ENCODE measurements at regions not wholly inside any gene's neighbourhood (a gene's known extent, or its start where the extent isn't known, plus 50 kb on each side); places are given as distances from the start of the nearest gene placed in this dataset.
"Not testable (repeated sequence)": the region's sequence is repeated elsewhere in the genome, so short reads cannot be mapped to it uniquely, and the experiment has no call there.

DNA sequence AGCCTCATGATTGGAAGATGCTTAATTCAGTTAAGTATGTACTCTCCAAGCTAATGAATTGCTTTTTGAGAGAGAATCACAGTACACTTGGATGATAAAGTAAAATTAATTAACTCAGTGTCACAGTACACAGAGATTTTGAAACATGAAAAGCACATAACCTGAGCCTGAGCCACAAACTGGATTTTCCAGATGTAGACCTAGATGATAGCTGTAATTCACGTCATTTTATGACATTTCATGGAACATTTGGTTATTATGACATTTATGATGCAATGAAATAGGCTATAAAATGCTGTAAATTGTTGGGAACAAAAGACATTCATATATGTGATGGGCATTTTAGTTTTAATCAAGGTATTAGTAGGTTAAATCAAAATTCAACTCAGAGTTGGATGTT is 983.7 kb downstream of the STPG2 start:
- DNase-seq (ENCODE audit: low read depth, low spot score), result no peak

DNA sequence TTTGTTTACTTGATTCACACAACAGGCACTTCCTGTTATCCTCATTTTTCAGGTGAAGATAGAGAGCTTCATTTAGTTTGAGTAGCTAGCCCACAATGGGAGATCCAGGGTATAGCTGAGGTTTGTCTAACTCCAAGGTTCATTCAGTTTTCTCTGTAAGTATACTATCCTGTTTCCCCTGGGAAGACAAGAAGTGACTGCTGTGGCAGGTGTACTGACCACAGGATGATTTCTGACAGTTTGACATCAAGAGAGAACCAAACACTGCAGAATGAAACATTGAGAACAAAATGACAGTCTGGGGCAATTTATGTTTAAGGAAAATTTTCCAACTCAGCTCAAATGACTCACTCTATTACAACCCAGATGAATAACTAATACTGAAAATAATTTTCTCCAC is 958.0 kb downstream of the STPG2 start:
- DNase-seq (ENCODE audit: low read depth, low spot score), result no peak

DNA sequence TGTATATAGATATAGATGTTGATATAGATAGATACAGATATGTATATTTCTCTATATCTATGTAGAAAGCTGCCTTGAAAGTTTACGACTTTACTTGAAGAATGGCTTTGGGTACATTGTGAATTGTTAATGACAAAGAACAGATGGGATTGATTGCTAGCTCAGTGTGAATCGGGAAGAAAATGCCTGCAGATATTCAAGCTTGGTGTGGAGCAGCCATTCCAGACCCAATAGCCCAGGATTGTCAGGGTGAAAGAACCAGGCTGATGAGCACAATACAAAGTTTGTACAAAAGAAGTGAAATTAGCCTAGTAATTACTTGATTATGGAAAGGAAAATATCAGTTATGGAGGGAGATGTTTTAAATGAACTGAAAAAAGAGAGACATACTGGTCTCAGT is 946.2 kb downstream of the STPG2 start:
- no peak for DNase-seq (ENCODE audit: low read depth, low spot score)

DNA sequence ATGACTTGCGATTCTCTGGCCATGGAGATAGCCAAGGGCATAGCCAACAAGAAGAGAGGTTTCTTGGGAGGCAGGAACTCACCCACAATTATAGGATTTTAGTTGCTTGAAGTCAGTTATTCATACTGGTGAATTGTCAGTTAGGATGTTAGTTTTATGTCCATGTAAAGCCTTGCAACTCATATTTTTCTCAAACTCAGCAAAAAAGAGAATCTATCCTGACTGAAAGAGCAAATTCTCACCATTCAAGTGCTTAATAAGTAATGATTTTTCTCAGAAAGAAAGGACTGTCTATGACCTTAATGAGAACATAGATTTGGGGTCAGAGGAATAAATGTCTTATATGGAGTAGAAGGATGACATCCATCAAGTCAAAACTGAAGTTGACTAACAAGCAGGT is 934.5 kb downstream of the STPG2 start:
- no peak for DNase-seq (ENCODE audit: low read depth, low spot score)

- no peak for DNase-seq (ENCODE audit: low read depth, low spot score)
These were observed 927.8 kb downstream of the STPG2 start for GRCh38 chr4:97215409-97215941.

DNA sequence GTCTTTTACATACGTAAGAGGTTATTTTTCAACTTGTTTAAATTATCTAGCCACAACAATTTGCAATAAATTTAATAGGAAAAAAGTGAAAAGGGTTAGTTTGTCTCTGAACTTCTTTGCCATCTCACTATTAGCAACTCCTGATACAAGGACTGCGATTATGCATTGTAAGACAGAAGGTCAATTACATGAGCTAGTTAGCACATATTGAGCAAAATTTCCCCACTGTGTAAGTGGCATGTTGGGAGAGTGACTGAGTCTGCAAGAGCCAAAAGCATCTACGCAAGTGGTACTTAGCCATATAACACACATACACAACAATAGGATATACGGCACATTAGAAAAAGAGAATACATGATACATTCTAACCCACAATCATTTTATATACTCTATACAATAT is 927.2 kb downstream of the STPG2 start:
- no peak for DNase-seq (ENCODE audit: low read depth, low spot score)

DNA sequence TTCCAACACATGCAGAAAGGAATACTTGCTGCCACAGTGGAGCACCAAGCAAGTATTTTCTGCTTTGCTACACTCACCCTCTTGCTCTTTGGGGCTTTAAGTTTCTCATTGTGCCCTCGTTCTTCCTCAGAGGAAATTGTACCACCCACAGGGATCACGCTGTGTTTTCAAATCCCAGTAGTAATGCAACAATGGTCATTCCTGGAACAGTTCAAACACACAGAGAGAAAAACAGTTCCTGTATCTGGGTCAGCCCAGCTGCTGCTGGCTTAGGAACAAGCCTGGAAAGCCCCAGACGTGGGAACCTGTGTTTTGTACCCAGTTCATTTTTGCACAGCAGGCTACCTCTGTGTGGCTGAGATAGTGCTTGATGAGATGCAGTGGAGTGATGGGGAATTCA is 907.8 kb downstream of the STPG2 start:
- DNase-seq (ENCODE audit: low read depth, low spot score), result peak; percentile 12

DNA sequence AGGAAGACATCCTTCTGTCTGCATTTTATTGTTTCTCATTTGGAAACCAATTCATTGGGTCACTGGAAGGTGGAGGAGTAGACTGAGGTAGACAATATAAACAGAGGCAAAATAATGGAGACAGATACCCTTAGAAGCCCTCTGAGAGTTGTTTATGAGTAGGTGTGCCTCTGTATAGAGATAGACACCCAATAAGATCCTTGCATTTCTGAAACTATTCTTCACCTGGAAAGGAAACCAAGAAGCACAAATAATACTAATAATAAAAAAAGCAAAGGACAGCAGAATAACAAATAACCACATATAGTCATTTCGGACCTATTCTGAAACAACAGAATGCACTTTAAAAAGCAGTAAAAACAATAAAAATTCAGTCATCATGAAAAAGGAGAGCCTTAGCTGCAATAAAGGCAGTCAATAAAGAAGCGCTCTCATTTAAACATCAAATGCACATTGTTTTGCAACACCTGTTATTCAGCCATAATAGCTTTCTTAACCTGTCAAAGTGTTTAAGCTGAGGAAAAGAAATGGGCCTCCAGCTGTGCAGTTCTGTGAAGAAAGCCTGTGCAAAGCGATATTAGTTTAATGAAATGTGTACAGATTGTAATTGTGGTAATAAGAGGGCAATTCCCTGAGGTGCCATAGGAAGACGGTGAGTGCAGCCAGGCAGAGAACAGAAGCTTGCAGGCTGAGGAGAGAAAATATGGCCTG is 904.2 kb downstream of the STPG2 start:
- no peak for DNase-seq (ENCODE audit: low read depth, low spot score)

- DNase-seq (ENCODE audit: low read depth, low spot score), result no peak
These were observed 903.6 kb downstream of the STPG2 start for GRCh38 chr4:97239667-97239997.

- DNase-seq (ENCODE audit: low read depth, low spot score), result no peak
These were observed 890.6 kb downstream of the STPG2 start for GRCh38 chr4:97252615-97253154.

DNA sequence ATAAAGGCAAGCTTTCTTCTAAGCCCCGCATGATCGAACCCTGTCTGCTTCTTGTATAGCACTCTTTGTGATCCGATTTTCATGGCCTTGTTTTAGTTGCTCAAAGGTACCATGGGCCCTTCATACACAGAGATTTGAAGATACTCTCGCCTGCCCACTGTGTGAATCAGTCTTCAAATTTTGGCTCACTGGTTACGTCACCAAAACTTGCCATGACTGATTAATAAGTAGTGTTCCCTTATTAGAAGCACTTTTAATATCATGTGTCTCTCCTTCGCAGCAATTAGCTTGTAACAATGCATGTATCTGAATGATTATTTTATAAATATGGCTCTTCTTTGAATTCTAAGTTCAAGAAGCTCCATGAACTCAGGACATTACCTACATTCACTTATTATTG is 880.5 kb downstream of the STPG2 start:
- DNase-seq (ENCODE audit: low read depth, low spot score), result no peak

GRCh38 chr4:97270051-97270450 is 873.2 kb downstream of the STPG2 start:
- no peak for DNase-seq (ENCODE audit: low read depth, low spot score)

- no peak for DNase-seq (ENCODE audit: low read depth, low spot score)
These were observed 863.9 kb downstream of the STPG2 start for GRCh38 chr4:97279391-97279790.

- DNase-seq (ENCODE audit: low read depth, low spot score), result no peak
These were observed 842.7 kb downstream of the STPG2 start for GRCh38 chr4:97300561-97300960.

- no peak for DNase-seq (ENCODE audit: low read depth, low spot score)
These were observed 837.9 kb downstream of the STPG2 start for GRCh38 chr4:97305351-97305750.

DNA sequence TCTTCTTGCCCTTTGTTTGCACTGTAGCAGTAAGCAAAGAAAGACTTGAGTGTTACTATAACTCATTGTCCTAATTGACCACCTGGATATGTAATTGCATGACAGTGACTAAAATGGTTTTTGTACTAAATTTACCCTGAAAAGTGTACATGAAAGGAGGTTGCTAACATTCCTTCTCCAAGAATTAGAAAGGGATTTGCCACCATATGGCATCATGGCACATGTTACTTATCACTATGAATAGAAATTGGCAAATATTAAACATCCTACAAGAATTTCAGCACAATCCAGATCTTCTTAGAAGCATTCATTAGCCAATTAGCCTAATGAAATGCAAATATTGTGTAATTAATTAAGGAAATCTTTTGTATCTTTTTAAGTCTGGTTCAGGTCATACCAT is 834.2 kb downstream of the STPG2 start:
- no peak for DNase-seq (ENCODE audit: low read depth, low spot score)

- DNase-seq (ENCODE audit: low read depth, low spot score), result no peak
These were observed 826.1 kb downstream of the STPG2 start for GRCh38 chr4:97317201-97317600.

- DNase-seq (ENCODE audit: low read depth, low spot score), result no peak
These were observed 825.6 kb downstream of the STPG2 start for GRCh38 chr4:97317671-97318070.

GRCh38 chr4:97325751-97326150 is 817.5 kb downstream of the STPG2 start:
- DNase-seq (ENCODE audit: low read depth, low spot score), result not testable (repeated sequence)

GRCh38 chr4:97330917-97331316 is 812.4 kb downstream of the STPG2 start:
- no peak for DNase-seq (ENCODE audit: low read depth, low spot score)

DNA sequence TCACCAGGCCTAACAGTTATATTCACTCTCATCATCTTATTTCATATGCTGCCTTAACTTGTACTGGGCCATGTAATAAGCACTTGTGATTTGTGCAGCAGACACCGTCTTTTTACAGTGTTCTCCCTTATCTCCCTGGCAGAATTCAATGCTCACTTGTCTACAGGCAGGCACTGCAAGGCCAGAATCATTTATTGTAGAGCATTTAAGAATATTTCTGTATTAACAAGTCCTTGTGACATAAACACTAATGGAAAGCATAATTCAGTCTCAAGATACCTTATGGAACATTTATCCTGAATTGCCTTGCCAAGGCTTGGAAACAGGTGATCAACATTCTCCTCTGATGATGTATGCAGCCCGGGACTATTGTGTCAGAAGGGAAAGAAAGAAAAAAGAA is 808.9 kb downstream of the STPG2 start:
- no peak for DNase-seq (ENCODE audit: low read depth, low spot score)

DNA sequence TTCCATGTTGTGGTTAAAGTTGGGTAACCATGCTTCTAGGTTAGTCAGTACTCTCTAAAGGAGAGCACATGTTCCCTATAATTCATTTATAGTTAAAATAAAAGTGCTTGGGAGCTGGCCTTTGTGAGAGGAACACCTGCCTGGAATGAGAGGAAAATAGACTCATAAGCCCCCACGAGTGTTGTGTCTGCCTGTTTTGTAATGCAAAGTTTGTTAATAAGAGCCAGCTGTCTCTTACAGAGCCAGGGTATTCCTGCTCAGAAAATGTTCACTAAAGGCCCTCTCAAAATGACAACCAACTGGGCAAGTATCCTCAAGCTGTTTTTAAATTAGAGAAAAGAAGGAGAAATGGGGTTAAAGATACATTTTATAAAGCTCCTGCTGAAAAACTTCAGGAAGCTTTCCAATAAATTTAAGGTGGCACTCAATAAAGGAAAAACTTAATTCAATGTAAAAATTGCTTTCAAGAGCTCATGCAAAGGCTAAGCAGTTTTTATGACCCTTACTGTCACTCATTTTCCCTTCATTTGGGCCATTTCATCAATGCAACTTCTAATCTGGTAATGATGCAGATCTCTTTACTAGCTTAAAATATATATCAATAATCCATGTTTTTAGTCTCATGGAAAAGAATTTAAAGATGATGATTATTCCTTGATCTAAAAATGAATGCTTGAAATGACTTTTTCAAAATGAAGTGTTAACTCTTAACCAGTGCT is 793.6 kb downstream of the STPG2 start:
- no peak for DNase-seq (ENCODE audit: low read depth, low spot score)

- DNase-seq (ENCODE audit: low read depth, low spot score), result no peak
These were observed 789.4 kb downstream of the STPG2 start for GRCh38 chr4:97353876-97354275.
